GM18870 (cell line): ENCODE measurements at regions not wholly inside any gene's neighbourhood (a gene's known extent, or its start where the extent isn't known, plus 50 kb on each side); places are given as distances from the start of the nearest gene placed in this dataset.
A peak's percentile ranks its signal among the peaks of the same experiment; 100 is the strongest.

ENCODE experiments used
- ATAC-seq: cut with Tn5 transposase; IDR thresholded peaks from one replicate; pipeline ENCODE4 v1.9.1; 2021; ENCODE audit warnings: moderate library complexity; ENCODE audit not compliant: unreplicated experiment

DNA sequence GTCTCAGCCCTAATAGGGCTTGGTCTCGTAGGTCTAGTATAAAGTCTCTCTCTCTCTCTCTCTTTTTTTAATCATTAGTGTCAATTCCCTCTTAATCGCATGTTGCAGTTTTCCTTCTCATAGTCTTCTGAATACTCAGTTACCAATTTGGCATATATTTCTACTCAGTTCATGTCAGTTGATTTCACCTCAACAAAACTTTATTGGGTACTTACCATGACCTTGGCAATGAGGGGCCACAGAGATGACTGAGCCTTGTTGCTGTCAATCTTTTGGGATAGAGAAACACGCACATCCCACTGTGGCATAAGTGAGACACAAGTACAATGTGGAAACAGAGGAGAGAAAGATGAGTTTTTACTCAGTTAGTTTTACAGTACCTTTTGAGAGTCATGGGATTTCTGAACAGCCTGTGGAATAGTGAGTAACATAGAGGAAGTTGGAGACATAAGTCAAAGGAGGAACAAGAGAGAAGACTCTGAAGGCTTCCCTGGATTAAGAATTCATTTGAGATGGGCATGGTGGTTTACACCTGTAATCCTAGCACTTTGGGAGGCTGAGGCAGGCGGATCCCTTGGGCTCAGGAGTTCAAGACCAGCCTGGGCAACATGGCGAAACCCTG is 150.2 kb upstream of the CBLB start:
- ATAC-seq, result no peak

DNA sequence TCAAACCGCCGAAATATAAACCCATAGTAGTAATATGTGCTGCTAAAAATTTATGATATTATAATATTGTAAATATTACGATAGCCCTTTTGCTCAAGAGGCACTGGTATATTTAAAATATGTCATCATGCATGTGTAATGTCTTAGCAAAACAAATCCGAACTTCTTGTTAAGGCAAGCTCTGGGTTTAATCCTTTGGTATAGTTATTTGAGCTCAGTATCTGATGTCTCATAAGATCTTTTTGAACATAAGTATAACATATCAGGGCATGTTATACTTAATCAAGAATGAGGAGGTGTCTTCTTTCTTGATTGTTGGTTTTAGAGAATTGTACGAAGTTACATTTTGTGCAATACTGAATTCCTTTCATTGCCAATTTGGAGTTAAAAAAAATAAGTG is 154.1 kb upstream of the CBLB start:
- no peak for ATAC-seq

DNA sequence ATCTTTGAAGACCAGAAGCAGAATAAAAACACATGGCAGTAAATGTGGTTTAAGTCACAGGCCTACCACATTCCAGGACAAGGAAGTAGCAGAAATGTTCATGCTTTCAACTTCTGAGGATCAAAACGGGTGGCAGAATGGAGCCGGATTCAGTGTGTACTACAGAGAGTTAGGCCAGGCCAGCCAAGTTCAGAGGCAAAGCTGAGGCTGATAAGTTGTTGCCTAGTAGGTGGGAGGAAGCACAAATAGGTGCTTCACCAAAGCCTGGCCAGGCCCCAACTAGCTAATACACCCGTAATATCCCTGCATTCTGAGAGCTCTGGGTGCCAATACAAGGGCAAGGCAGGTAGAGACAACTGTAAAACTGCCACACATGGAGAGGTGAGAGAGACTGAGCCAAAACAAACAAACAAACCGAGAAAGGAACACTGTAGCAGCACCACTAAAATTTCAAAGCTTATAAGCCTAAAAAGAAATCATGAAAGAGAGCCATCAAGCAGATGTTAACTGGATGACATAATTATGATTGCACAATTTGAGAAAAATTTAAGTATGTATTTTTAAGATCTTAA is 156.4 kb upstream of the CBLB start:
- ATAC-seq, result no peak

DNA sequence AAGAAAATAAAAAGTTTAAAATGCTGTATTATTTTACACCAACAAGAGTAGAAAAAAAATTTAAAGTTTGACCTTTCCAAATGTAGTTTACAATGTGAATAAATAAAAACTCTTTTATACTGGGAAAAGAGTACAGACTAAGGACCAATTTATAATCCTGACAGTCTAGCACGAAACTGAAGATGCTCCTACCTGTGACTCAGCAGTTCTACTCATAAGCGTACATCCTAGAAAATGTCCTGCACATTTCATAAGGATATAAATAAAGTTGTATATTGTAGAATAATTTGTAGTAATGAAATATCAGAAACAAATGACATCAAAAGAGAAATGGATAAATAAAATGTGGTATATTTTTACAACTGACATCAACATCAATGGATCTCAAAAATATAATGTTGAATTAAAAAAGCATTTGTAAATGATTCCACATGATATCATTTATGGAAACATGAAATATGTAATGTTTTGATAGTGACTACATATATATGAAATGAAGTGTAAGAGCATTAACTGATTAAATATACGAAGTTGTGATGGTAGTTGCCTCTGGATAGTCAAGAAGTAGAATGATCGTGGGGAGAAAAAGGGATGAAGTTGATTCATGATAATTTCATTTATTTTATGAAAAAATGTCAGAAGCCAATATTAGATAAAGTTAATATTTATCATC is 161.3 kb upstream of the CBLB start:
- ATAC-seq, result no peak

DNA sequence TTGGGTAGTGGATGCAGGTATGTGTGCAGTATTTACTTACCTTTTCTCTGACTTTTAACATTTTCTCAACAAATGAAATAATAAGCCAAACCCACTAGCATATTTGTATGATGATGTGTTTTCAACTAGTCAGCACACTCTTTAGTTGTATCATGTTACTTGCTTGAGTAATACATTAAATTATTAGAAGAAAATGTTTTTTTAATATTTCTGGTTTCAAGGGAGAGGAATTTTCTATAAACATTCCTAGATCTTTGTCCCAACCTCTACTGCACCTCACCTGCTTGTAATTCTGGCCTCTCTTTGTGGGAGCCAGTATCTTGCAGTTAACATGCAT is 161.8 kb upstream of the CBLB start:
- no peak for ATAC-seq

DNA sequence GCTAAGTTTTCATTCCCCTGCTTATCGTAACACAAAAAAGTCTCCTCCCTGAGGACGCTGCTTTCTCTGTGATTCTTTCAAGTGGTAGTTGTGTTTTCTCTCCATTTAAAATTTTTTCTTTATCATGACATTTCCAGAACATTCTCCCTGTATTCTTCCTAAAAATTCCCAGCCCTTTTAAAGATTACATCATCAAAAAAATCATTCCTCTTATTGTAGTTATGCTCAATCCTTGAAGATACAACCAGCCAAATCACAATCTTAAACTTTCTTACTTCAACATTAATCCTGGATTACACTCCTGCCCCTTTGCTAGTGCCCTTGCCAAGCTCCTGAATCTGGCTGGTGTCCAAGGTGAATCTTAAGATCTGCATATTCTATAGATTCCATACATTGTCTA is 163.7 kb upstream of the CBLB start:
- ATAC-seq, result no peak

DNA sequence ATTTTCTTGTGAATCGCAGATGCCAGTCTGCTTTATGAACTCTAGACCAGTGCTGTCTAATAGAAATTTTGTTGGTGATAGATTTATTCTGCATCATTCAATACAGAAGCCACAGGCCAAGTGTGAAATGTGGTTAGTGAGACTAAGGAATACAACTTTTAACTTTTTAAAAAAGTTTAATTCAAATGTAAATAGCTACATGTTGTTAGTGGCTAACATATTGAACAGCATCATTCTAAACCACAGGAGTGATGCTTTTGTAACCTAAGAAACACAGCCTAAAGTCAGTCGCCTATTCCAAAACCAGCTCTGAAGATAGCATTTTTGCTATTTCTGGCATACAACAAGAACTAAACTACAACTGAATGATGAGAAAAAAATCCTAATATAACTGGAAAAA is 164.8 kb upstream of the CBLB start:
- ATAC-seq, result no peak

DNA sequence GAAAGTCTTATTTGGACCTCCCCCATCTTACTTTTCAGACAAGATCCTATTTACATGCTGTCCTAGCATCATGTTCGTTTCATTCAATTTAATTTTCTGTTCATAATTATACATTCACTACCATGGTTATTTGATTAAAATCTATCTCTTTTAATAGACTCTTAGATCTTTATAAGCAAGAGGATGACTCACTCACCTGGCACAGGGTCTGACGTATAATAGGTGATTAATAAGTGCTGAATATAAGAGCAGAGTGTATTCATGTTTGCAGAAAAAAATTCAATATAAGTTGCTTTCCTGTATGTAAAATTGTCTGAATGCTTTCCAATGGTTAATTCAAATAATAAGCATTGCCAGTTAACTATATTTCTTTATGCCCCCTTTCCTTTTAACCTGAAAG is 165.5 kb upstream of the CBLB start:
- no peak for ATAC-seq

DNA sequence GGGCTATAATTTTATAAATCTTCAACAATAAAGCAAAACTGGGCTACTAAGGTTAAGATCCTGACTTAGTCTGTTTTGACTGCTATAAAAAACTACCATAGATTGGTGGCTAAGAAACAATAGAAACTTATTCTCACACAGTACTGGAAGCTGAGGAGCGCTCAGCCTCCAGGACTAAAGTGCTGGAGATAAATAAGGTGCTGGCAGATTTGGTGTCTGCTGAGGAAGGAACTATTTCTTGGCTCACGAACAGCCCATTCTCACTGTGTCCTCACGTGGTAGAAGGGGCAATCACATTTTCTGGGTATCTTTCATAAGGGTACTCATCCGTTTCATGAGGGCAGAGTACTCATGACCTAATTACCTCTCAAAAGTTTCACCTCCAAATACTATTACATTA is 166.8 kb upstream of the CBLB start:
- no peak for ATAC-seq

DNA sequence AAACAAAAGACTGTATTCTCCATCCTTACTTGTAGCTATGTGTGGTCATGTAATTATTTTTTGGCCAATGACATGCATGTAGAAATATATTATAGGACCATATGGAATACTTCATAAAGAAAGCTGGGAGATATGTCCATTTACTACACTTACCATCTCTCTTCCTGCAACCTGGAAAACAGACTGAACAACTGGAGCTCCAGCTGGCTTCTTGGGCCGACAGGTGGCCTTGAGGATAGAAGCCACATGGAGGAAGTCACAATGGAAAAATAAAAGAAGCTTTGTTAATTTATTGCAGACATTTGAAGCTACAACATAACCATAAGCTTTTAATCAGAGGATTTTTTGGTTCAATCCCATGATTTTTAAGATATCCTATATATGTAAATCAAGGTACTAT is 167.9 kb upstream of the CBLB start:
- ATAC-seq, result no peak

DNA sequence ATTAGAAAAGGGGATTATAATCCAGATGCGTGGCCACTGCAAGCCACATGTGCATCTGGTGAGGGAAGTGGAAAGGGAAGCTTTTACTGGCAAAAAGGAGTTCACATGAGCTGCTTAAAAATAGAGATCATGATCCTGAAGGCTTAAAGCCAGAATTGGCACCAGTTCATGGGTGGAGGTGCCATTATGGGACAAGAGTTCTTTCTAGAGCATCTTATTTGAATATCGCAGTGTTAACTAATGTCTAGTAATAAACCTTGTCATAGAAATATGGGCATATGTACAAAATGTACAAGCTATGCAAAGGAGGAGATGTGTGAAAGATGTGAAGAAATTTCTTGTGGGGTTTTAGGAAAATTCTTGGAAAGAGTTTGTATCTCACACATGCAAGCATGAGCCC is 178.4 kb upstream of the CBLB start:
- ATAC-seq, result no peak

DNA sequence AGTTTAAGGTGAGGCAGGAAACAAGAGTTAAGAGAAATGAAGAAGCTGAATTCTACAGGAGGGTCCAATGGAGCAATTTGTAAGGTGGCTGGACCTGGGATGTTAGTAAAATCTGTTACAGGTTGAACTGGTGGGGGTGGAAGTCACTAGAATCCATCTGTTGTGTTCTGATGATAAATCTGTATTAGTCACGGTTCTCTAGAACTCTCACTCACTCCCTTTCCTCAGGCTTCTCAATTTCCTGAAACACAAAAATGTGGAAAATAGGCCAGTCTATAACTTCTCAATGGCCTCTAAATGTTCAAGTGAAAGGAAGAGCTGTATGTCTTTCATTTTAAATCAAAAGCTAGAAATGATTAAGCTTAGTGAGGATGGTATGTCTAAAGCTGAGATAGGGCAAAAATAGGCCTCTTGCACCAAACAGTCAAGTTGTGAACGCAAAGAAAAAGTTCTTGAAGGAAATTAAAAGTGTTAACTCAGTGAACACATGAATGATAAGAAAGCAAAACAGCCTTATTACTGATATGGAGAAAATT is 180.2 kb upstream of the CBLB start:
- ATAC-seq, result no peak

DNA sequence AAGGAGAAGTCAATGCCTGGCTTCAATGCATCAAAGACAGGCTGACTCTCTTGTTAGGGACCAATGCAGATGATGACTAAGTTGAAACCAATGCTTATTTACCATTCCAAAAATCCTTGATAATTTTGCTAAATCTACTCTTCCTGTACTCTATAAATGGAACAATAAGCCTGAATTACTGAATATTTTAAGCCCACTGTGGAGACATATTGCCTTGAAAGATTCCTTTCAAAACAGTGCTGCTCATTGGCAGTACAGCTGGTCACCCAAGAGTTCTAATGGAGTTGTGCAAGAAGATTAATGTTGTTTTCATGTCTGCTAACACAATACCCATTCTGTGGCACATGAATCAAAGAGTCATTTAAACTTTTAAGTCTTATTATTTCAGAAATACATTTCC is 181.0 kb upstream of the CBLB start:
- ATAC-seq, result no peak

DNA sequence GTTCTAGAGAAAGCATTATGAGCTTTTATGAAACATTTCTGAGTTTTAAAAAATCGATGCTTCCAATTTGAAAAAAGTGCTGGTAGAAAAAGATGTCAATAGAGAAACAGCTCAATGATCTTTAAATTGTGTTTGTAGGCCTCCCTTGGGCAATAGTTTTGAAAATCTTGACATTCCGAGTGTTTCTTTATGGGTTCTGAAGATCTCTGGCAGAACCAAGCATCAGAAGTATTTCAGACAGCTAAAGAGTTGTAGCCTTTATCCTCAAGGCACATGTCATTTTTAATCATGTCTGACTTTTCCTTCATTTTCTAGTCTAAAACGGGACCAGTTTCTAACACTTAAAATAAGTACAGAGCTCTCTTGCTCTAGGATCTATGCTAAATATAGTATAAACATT is 188.1 kb upstream of the CBLB start:
- no peak for ATAC-seq

DNA sequence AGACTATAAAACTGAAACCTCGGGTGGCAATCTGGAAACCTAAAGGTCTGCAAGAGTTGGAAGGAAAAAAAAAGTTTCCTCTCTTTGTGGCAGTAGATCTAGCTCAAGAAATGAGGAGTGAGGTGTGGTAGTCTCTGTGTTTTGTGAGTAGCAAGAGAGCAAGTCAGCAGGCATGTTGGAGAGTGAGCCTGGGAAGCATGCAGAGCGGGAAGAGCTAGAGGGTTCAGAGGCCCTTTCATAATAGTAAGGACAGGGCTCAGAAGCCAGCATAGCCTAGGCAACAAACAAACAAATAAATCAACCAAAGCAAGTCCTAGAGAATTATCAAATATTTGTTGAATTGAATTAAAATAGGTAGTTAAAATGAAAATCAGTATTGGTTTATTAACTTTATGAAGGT is 189.7 kb upstream of the CBLB start:
- ATAC-seq, result no peak

DNA sequence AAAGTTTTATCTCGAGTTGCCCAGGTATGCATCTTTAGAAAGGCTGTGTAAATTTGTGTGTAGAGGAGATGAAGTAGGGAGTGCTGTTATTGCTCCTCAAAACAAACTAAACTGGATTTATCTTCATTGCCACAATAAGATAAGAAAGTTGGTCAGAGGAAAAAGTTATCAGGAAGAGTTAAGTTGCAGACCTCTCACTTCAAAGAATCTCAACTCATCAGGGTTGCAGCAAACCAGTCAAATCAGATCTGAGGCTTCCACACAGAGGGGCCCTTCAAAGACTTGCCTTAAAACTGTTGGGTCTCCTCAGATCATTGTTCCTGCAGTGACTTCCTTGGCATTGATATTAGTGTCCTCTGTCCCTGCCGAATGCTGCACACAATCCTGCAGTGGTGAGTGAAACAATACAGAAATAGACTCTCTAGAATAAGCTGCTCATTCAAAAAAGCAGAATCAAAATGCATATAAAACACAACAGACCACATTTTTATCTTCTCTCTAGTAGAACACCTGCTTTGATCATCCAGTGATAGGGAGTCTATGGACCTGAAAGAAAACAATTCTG is 191.2 kb upstream of the CBLB start:
- no peak for ATAC-seq

DNA sequence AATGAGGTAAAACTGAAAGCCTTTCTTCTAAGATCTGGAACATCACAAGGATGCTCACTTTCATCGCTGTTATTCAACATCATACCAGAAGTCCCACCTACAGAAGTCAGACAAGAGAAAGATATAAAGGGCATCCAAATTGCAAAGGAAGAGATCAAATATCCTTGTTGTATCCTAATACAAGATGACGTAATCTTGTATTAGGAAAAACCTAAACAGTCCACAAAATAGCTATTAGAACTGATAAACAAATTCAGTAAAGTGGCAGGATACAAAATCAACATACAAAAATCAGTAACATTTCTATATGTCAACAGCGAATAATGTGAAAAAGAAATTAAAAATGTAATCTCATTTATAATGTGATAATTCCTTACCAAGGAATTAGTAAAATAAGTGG is 195.1 kb upstream of the CBLB start:
- ATAC-seq, result no peak

DNA sequence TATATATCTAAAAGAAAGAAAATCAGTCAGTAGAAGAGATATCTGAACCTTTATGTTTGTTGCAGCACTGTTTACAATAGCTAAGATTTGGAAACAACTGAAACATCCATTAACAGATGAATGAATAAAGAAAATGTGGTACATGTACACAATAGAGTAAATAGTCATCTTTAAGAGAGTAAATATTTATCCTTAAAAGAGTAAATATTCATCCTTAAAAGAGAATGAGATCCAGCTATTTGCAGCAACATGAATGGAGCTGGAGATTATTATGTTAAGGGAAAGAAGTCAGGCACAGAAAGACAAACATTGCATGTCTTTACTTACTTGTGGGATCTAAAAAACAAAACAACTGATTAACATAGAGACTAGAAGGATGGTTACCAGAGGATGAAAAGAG is 197.0 kb upstream of the CBLB start:
- ATAC-seq, result no peak

DNA sequence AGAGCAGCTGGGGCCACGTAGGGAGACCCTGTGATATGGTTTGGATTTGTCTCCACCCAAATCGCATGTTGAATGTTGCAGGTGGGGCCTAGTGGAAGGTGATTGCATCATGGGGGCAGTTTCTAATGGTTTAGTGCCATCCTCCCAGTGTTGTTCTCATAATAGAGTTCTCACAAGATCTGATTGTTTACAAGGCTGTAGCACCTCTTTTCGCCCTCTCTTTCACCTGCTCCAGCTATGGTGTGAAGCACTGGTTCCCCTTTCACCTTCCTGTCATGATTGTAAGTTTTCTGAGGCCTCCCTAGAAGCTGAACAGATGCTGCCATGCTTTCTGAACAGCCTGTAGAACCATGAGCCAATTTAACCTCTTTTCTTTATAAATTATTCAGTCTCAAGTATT is 198.9 kb upstream of the CBLB start:
- ATAC-seq, result peak; percentile 51

DNA sequence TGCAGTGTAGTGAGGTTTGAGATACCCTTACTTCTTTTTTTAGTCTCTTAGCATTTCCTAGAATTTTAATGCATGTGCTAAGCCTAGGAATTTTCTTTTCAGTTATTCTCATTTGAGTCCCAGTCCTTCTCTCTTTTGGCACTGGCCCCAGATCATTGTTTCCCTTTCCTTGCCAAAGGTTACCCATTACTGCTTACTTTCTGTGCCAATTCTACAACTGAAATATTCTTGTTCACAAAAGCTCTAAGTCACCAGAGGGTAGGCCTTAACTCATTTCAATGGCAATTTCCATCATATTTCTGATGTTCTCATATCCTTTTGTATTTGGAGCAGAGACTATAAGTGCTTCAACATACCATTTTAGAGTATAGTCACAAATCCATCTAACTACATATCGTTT is 199.6 kb upstream of the CBLB start:
- no peak for ATAC-seq

DNA sequence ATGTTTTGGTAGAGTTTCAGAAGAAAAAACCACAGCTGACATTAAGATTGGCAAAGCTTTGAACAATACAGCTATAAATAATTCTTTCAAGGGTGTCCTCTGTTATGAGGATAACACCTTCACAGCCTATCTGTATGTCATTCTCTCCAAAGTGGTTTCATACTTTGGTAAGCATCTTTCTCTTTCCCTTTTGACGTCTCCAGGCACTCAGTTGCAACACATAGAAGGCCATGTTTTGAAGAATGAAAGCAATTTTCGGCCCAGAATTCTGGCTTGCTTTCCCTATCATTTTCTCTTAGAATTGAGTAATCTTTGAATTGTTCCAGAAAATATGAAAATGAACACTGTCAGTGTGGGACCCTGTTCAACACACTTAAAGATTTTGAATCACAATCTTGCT is 200.0 kb upstream of the CBLB start:
- ATAC-seq, result peak; percentile 97

DNA sequence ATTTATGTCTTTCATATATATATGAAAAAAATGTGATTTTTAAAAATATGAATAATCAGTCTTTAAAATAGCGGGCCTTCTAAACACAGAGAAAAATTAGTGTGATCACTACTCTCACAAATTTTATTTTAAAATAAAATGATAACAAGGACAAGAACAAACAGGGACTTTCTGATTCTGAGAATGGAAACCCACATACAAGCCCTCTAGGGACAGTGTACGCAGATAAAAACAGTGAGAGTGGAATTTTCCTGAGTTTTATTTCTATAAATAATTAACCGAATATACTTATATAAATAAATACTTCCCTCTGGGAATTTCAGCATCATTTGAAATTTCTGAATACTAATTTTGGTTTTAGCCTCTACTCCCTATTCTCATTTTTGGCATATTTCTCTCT is 201.4 kb upstream of the CBLB start:
- ATAC-seq, result no peak
